Astrocyte of the cerebellum (primary cell): ENCODE measurements at regions not wholly inside any gene's neighbourhood (a gene's known extent, or its start where the extent isn't known, plus 50 kb on each side); places are given as distances from the start of the nearest gene placed in this dataset.
A peak's percentile ranks its signal among the peaks of the same experiment; 100 is the strongest.
"Not testable (repeated sequence)": the region's sequence is repeated elsewhere in the genome, so short reads cannot be mapped to it uniquely, and the experiment has no call there.

Source experiments
- DNase-seq: peaks from one replicate; pipeline ENCODE4 v3.0.0-alpha.2; 2011; ENCODE audit warnings: low read depth
- H3K4me3 ChIP-seq: 2 replicates; pipeline ENCODE4 v1.5.1; 2011; ENCODE audit warnings: mild to moderate bottlenecking, low read depth, low read length, moderate library complexity
- in situ Hi-C: cut with HindIII; loops from 2 replicates; pipeline ENCODE4 v1.10.0; 2017; ENCODE audit warnings: low sequenced_read_pairs
- TF ChIP-seq, protein P1 (sequence below): IDR thresholded peaks from 2 replicates; pipeline ENCODE4 v1.5.1; 2012; ENCODE audit warnings: low read length, low read depth, moderate library complexity, mild to moderate bottlenecking; ENCODE audit errors: missing control alignments

DNA sequence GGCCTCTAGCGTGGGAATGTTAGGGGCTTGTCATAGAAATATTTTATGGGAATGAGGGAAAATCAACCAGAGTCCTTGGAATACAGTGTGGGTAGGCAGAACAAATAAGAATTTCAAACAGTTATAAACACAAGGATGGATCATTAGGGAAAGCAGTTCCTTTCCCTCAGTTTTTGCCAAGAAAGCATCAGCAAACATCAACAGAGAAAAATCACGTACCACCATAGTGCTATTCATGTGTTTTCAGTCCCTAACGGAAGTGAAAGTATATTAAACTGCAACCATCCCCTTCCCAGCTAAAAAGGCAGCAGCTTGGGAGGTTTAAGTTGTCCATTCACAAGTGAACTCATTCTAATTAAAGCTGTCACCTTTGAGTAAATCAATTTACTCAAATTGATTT lies 334.4 kb upstream of the PCDH18 start:
- DNase-seq = no peak
- in situ Hi-C loops = no loop called here
- H3K4me3 ChIP-seq = no peak overlapping the region
- TF ChIP-seq, protein P1, sequence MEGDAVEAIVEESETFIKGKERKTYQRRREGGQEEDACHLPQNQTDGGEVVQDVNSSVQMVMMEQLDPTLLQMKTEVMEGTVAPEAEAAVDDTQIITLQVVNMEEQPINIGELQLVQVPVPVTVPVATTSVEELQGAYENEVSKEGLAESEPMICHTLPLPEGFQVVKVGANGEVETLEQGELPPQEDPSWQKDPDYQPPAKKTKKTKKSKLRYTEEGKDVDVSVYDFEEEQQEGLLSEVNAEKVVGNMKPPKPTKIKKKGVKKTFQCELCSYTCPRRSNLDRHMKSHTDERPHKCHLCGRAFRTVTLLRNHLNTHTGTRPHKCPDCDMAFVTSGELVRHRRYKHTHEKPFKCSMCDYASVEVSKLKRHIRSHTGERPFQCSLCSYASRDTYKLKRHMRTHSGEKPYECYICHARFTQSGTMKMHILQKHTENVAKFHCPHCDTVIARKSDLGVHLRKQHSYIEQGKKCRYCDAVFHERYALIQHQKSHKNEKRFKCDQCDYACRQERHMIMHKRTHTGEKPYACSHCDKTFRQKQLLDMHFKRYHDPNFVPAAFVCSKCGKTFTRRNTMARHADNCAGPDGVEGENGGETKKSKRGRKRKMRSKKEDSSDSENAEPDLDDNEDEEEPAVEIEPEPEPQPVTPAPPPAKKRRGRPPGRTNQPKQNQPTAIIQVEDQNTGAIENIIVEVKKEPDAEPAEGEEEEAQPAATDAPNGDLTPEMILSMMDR = no peak

DNA sequence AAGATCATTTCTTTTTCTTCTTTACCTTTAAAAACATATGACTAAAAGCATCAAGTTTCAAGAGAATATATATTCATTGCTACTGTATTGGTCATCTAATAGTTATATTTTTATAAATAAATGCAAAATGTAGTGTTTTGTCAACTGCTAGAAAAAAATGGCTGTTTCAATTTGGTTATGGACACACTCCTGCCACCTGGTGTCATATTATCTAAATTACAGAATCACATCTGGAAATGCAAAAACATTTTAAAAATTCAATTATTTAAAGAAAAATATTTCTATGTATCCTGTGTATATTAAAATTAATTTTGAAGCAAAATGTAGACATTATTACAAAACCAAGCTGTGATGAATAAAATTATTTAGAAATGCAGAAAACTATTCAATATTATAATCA lies 329.4 kb upstream of the PCDH18 start:
- DNase-seq = peak; percentile 16
- no peak overlapping the region for H3K4me3 ChIP-seq
- TF ChIP-seq, protein P1 = no peak
- in situ Hi-C loops = no loop called here

DNA sequence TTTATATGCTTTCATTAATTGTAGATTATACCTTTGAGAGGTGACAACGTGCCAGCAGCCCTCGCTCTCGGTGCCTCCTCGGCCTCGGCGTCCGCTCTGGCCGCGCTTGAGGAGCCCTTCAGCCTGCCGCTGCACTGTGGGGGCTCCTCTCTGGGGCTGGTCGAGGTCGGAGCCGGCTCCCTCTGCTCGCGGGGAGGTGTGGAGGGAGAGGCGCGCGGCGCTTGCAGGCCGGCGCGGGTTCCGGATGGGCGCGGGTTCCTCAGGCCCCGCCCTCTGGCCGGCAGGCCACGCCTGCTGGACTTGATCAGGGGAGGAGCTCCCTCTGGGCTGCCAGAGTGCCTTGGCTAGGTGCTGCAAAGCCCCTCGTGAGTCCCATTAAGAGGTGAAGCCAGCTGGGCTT lies 321.1 kb upstream of the PCDH18 start:
- in situ Hi-C loops = no loop called here
- TF ChIP-seq, protein P1 = no peak
- no peak overlapping the region for H3K4me3 ChIP-seq
- no peak for DNase-seq

DNA sequence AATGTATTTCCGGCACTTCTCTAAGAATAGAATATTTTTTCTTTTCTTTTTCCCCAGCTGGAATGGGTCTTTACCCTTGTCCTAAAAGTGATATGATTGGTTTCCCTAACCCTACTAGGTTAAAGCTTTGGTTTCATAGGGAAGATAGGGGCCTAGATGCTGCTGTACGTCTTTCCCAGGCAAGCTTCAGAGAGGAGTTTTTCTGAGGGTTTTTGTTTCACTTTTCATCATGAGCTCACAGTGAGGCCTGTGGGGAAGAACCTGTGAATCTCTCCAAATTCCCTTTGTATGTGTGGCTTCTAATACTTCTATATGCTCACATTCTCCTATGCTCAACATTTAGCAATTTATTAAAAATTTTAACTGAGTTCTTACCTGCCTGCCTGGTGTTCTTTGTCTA lies 320.0 kb upstream of the PCDH18 start:
- in situ Hi-C loops = no loop called here
- no peak for DNase-seq
- no peak overlapping the region for H3K4me3 ChIP-seq
- TF ChIP-seq, protein P1 = no peak

DNA sequence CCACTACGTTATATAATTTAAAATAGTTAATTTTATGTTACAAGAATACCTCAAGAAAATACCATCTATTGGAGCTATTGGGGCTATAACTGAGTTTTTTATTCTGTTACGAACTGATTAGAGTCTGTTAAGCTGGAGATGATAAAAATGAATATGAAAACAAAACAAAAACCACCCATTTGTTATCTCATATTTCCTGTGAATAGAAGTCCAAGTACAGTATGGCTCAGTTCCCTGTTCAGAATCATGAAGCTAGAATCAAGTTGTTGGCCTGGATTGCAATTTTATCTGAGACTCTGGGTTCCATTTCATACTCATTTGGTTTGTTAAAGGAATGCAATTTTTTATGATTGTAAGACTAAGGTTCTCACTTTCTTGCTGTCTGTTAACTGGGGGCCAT lies 319.1 kb upstream of the PCDH18 start:
- no peak for DNase-seq
- TF ChIP-seq, protein P1 = no peak
- in situ Hi-C loops = no loop called here
- no peak overlapping the region for H3K4me3 ChIP-seq

DNA sequence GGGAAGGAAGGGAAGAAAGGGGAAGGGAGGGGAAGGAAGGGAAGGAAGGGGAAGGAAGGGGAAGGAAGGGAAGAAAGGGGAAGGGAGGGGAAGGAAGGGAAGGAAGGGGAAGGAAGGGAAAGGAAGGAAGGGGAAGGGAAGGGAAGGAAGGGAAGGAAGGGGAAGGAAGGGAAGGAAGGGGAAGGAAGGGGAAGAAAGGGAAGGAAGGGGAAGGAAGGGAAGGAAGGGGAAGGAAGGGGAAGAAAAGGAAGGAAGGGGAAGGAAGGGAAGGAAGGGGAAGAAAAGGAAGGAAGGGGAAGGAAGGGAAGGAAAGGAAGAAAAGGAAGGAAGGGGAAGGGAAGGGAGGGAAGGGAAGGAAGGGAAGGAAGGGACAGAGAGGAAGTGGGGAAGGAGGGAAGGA lies 295.7 kb upstream of the PCDH18 start:
- in situ Hi-C loops, H3K4me3 ChIP-seq, DNase-seq: not testable (repeated sequence)

DNA sequence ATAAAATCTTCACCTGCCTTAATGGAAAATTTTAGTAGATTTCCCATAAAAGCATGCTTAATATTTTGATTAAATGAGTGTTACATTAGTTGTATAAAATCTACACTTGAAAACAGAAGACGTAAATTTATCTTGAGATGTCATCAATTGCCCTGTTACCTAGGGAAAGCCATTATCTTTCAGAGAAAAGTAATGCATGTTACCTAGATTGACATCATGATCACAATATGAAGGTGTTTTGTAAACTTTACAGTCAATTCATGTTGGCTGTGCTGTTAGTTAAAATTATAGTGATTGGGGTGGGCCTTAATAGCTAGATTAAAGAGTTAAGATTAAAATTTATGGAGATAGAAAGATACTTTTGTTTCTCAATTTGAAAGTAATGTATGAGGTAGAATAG lies 293.2 kb upstream of the PCDH18 start:
- H3K4me3 ChIP-seq = no peak overlapping the region
- no peak for DNase-seq
- in situ Hi-C loops = no loop called here
- TF ChIP-seq, protein P1 = no peak
